HEK293T (cell line): ENCODE measurements at regions not wholly inside any gene's neighbourhood (a gene's known extent, or its start where the extent isn't known, plus 50 kb on each side); places are given as distances from the start of the nearest gene placed in this dataset.

Source experiments
- CTCF ChIA-PET: fragments of 350-600 bp; formaldehyde crosslinking; extraction: SDS; loops from one replicate; lab custom pipeline; 2021; ENCODE audit warnings: antibody characterized with exemption, inconsistent platforms; lab: Yijun Ruan, JAX
- POLR2A ChIA-PET: fragments of 350-600 bp; formaldehyde crosslinking; extraction: SDS; loops from one replicate; lab custom pipeline; 2020; ENCODE audit warnings: antibody characterized with exemption, inconsistent platforms; lab: Yijun Ruan, JAX
- DNase-seq: peaks from one replicate; pipeline ENCODE4 v3.0.0; 2012; ENCODE audit warnings: mixed read lengths; ENCODE audit errors: extremely low spot score
- ARNT ChIP-seq: fragments of 450-650 bp; IDR thresholded peaks from 2 replicates; pipeline ENCODE4 v1.6.1; 2017; ENCODE audit warnings: mild to moderate bottlenecking
- BHLHE40 ChIP-seq: fragments of 450-650 bp; IDR thresholded peaks from 2 replicates; pipeline ENCODE4 v1.6.1; 2016; ENCODE audit warnings: mild to moderate bottlenecking, moderate library complexity, borderline replicate concordance
- CTBP1 ChIP-seq: fragments of 450-650 bp; IDR thresholded peaks from 2 replicates; pipeline ENCODE4 v1.6.1; 2016; ENCODE audit warnings: borderline replicate concordance
- ELF4 ChIP-seq: fragments of 450-650 bp; IDR thresholded peaks from 2 replicates; pipeline ENCODE4 v1.6.1; 2017; ENCODE audit warnings: antibody characterized with exemption
- FOXA1 ChIP-seq: fragments of 450-650 bp; IDR thresholded peaks from 2 replicates; pipeline ENCODE4 v1.6.1; 2016; ENCODE audit warnings: mild to moderate bottlenecking
- FOXK2 ChIP-seq: fragments of 450-650 bp; IDR thresholded peaks from 2 replicates; pipeline ENCODE4 v1.6.1; 2016; ENCODE audit warnings: mild to moderate bottlenecking
- FOXM1 ChIP-seq: fragments of 450-650 bp; IDR thresholded peaks from 2 replicates; pipeline ENCODE4 v1.6.1; 2017; ENCODE audit warnings: mild to moderate bottlenecking, borderline replicate concordance
- HDGF ChIP-seq: fragments of 450-650 bp; IDR thresholded peaks from 2 replicates; pipeline ENCODE4 v1.6.1; 2017; ENCODE audit warnings: antibody characterized with exemption, borderline replicate concordance
- L3MBTL2 ChIP-seq: fragments of 450-650 bp; conservative IDR thresholded peaks from 2 replicates; pipeline ENCODE4 v1.6.1; 2016; ENCODE audit warnings: mild to moderate bottlenecking
- LEF1 ChIP-seq: fragments of 450-650 bp; IDR thresholded peaks from 2 replicates; pipeline ENCODE4 v1.6.1; 2017; ENCODE audit warnings: mild to moderate bottlenecking, borderline replicate concordance
- NFRKB ChIP-seq: fragments of 450-650 bp; IDR thresholded peaks from 2 replicates; pipeline ENCODE4 v1.6.1; 2016; ENCODE audit warnings: mild to moderate bottlenecking, moderate library complexity
- SP1 ChIP-seq: fragments of 450-650 bp; IDR thresholded peaks from 2 replicates; pipeline ENCODE4 v1.6.1; 2017
- SUZ12 ChIP-seq: fragments of 450-650 bp; IDR thresholded peaks from 2 replicates; pipeline ENCODE4 v1.6.1; 2016; ENCODE audit warnings: mild to moderate bottlenecking
- TARDBP ChIP-seq: fragments of 450-650 bp; IDR thresholded peaks from 2 replicates; pipeline ENCODE4 v1.6.1; 2016
- ZNF384 ChIP-seq: fragments of 450-650 bp; IDR thresholded peaks from 2 replicates; pipeline ENCODE4 v1.6.1; 2016
- TF ChIP-seq, protein P1 (sequence below): fragments of 450-650 bp; IDR thresholded peaks from 2 replicates; pipeline ENCODE4 v1.6.1; 2016

DNA sequence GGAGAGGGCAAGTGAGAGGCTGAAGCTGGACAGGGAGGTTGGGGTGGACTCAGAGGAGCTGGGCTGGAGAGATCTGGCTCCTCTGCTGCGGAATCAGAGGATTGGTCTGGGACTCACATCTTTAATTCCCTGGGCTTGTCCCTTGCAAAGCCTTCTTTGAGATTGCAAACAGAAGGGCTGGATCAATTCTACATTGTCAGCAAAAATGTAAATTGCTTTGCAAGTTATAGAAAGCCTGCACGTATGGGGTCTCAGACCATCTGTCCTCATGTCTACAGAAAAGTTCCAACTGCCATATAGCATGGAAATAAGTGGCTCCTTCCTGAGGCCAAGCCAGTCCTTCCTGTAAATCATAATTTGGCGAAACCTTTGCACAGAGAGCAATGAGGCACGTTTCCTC is 449.6 kb downstream of the UBE2NL start:
- CTCF ChIA-PET, result interaction anchor here (0.6 kb wide), 1 partner anchor 1761 kb away, joined by 3 read pairs; no protein-coding TSS in a partner anchor
- no peak for DNase-seq
- POLR2A ChIA-PET, result no interaction called here
- TF ChIP-seq, protein P1, sequence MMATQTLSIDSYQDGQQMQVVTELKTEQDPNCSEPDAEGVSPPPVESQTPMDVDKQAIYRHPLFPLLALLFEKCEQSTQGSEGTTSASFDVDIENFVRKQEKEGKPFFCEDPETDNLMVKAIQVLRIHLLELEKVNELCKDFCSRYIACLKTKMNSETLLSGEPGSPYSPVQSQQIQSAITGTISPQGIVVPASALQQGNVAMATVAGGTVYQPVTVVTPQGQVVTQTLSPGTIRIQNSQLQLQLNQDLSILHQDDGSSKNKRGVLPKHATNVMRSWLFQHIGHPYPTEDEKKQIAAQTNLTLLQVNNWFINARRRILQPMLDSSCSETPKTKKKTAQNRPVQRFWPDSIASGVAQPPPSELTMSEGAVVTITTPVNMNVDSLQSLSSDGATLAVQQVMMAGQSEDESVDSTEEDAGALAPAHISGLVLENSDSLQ, result no peak
- TF ChIP-seq ZNF384 (no peak), FOXM1 (no peak), FOXA1 (no peak), HDGF (no peak), NFRKB (no peak), ELF4 (no peak), LEF1 (no peak), BHLHE40 (no peak)

GRCh38 chrX:144334577-144334976 is 450.7 kb downstream of the UBE2NL start:
- TF ChIP-seq SUZ12 (no peak), ARNT (no peak), SP1 (no peak), LEF1 (no peak), HDGF (no peak), CTBP1 (no peak), ELF4 (no peak), FOXA1 (no peak), TARDBP (no peak)
- POLR2A ChIA-PET, result no interaction called here
- CTCF ChIA-PET, result no interaction called here
- no peak for DNase-seq

DNA sequence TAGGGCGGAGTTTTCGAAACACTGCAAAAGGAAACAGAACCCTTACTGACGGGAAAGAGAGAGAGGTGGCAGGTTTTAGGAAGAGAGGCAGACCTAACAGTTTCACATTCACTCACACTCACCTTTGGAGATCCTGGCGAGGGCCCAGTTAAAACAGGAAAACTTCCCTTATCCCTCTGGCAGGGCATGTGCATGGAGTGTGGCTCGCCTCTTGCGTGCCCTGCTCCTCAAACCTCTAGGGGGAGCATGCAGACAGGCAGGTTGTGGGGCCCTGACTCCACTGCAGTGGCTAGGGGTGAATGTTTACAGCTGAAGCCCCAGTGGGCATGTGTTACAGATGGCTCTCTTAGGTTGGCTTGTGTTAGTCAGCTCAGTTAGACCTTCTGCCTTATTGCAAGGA is 451.5 kb downstream of the UBE2NL start:
- DNase-seq, result no peak
- CTCF ChIA-PET, result interaction anchor here (0.7 kb wide), 1 partner anchor 1169 kb away, joined by 3 read pairs; no protein-coding TSS in a partner anchor
- no peak for TF ChIP-seq TARDBP
- TF ChIP-seq NFRKB, result no peak
- TF ChIP-seq ELF4, result no peak
- TF ChIP-seq BHLHE40, result no peak
- no peak for TF ChIP-seq ARNT
- TF ChIP-seq L3MBTL2, result no peak
- no peak for TF ChIP-seq FOXM1
- POLR2A ChIA-PET, result no interaction called here

- CTCF ChIA-PET, result no interaction called here
- TF ChIP-seq L3MBTL2 (no peak), NFRKB (no peak), SP1 (no peak), TARDBP (no peak), ZNF384 (no peak), ARNT (no peak), BHLHE40 (no peak), LEF1 (no peak), FOXK2 (no peak), FOXA1 (no peak), CTBP1 (no peak), HDGF (no peak), FOXM1 (no peak), ELF4 (no peak), SUZ12 (no peak)
- TF ChIP-seq, protein P1, result no peak
- POLR2A ChIA-PET, result no interaction called here
Observed at GRCh38 chrX:144379156-144379555, 495.3 kb downstream of the UBE2NL start.

DNA sequence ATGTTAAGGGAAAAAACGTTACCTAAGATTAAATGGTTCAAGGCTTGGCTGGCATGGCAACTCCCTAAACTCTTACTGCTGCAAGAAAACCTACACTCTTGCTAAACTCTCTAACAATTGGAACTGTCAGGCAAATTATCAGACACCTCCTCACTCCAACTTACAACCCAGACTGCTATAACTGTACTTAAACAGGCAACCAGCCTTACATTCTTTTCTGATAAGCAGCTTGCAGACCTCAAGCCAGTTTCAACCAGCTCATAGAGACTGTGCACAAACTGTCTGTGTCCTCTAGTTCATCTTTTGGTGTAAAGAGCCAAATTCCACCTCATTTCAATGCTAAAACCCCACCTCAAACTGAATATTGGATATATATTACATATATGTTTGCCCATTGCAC is 504.9 kb downstream of the UBE2NL start:
- POLR2A ChIA-PET, result no interaction called here
- no peak for DNase-seq
- TF ChIP-seq CTBP1 (no peak), FOXM1 (no peak), ELF4 (no peak), ARNT (no peak), FOXK2 (no peak)
- TF ChIP-seq, protein P1, result no peak
- CTCF ChIA-PET, result no interaction called here

More at GRCh38 chrX:144379156-144379555, 495.3 kb downstream of the UBE2NL start:
- DNase-seq, result no peak
